HUES64 (cell line): ENCODE measurements at regions not wholly inside any gene's neighbourhood (a gene's known extent, or its start where the extent isn't known, plus 50 kb on each side); places are given as distances from the start of the nearest gene placed in this dataset.
"Not testable (repeated sequence)": the region's sequence is repeated elsewhere in the genome, so short reads cannot be mapped to it uniquely, and the experiment has no call there.

Experiments
- H3K27ac ChIP-seq: 2 replicates; pipeline ENCODE4 v1.7.0; 2013; ENCODE audit warnings: low read depth, low read length, inconsistent platforms
- H3K27me3 ChIP-seq: 2 replicates; pipeline ENCODE4 v1.6.1; 2013; ENCODE audit warnings: mild to moderate bottlenecking, low read length; ENCODE audit not compliant: insufficient read depth
- H3K36me3 ChIP-seq: 2 replicates; pipeline ENCODE4 v1.6.1; 2013; ENCODE audit warnings: mild to moderate bottlenecking, low read length; ENCODE audit not compliant: insufficient read depth
- H3K4me1 ChIP-seq: 2 replicates; pipeline ENCODE4 v1.6.1; 2013; ENCODE audit warnings: mild to moderate bottlenecking, low read length, moderate library complexity; ENCODE audit not compliant: insufficient read depth
- H3K4me3 ChIP-seq: 2 replicates; pipeline ENCODE4 v1.5.1; 2013; ENCODE audit warnings: mild to moderate bottlenecking, low read length, moderate library complexity
- H3K9ac ChIP-seq: 2 replicates; pipeline ENCODE4 v1.6.1; 2013; ENCODE audit warnings: mild to moderate bottlenecking, low read depth, low read length
- H3K9me3 ChIP-seq: 2 replicates; pipeline ENCODE4 v1.6.1; 2013; ENCODE audit warnings: low read depth, low read length; ENCODE audit not compliant: insufficient read depth
- WGBS: fragments of 150-250, 120-280 bp; methylation state at CpG from one replicate; pipeline ENCODE4 v1.1.7; 2013; ENCODE audit warnings: missing lambda C conversion rate; 5-methylcytosine and 5-hydroxymethylcytosine counted together

GRCh38 chr2:215889240-215889969 lies 123.9 kb downstream of the MREG start:
- not testable (repeated sequence) for H3K9ac ChIP-seq, H3K9me3 ChIP-seq, H3K27ac ChIP-seq, H3K4me3 ChIP-seq, H3K27me3 ChIP-seq, H3K4me1 ChIP-seq, H3K36me3 ChIP-seq
- WGBS, result 88% methylated on average over 4 of the region's 4 CpGs

- 97% methylated on average over 2 of the region's 2 CpGs for WGBS
- Histone ChIP-seq H3K9me3 (no peaks in the 10 kb centered on the region), H3K27ac (no peak overlapping the region), H3K9ac (no peak overlapping the region), H3K4me3 (no peak overlapping the region), H3K36me3 (no peaks in the 10 kb centered on the region), H3K27me3 (no peaks in the 10 kb centered on the region), H3K4me1 (no peaks in the 10 kb centered on the region)
Observed at GRCh38 chr2:215888680-215889079, 124.7 kb downstream of the MREG start.

GRCh38 chr2:215887303-215887702 lies 126.0 kb downstream of the MREG start:
- Histone ChIP-seq H3K27ac (no peak overlapping the region), H3K4me1 (no peaks in the 10 kb centered on the region), H3K36me3 (no peaks in the 10 kb centered on the region), H3K27me3 (no peaks in the 10 kb centered on the region), H3K9ac (no peak overlapping the region), H3K9me3 (no peaks in the 10 kb centered on the region), H3K4me3 (no peak overlapping the region)
- 96% methylated on average over 2 of the region's 2 CpGs for WGBS

- H3K36me3 ChIP-seq, result no peaks in the 10 kb centered on the region
- peaks cover 5% of the 10 kb centered on the region; the same call in 1 of the 2 replicates for H3K4me1 ChIP-seq
- no peak overlapping the region for H3K9ac ChIP-seq
- H3K27me3 ChIP-seq, result no peaks in the 10 kb centered on the region
- H3K27ac ChIP-seq, result no peak overlapping the region
- no peak overlapping the region for H3K4me3 ChIP-seq
- no peaks in the 10 kb centered on the region for H3K9me3 ChIP-seq
- WGBS, result 94% methylated on average over 7 of the region's 7 CpGs
Observed at GRCh38 chr2:215886022-215886421, 127.3 kb downstream of the MREG start.

- no peaks in the 10 kb centered on the region for H3K27me3 ChIP-seq
- H3K9me3 ChIP-seq, result no peaks in the 10 kb centered on the region
- H3K4me1 ChIP-seq, result peaks cover 10% of the 10 kb centered on the region; the same call in 1 of the 2 replicates
- H3K4me3 ChIP-seq, result no peak overlapping the region
- no peak overlapping the region for H3K27ac ChIP-seq
- no peak overlapping the region for H3K9ac ChIP-seq
- 92% methylated on average over 2 of the region's 2 CpGs for WGBS
- no peaks in the 10 kb centered on the region for H3K36me3 ChIP-seq
Observed at GRCh38 chr2:215885536-215885935, 127.8 kb downstream of the MREG start.

GRCh38 chr2:215884451-215885087 lies 128.8 kb downstream of the MREG start:
- H3K36me3 ChIP-seq, result no peaks in the 10 kb centered on the region
- H3K27ac ChIP-seq, result no peak overlapping the region
- no peak overlapping the region for H3K4me3 ChIP-seq
- no peaks in the 10 kb centered on the region for H3K27me3 ChIP-seq
- H3K4me1 ChIP-seq, result peaks cover 13% of the 10 kb centered on the region; the same call in 1 of the 2 replicates
- WGBS, result 94% methylated on average over 4 of the region's 4 CpGs
- H3K9me3 ChIP-seq, result no peaks in the 10 kb centered on the region
- no peak overlapping the region for H3K9ac ChIP-seq

GRCh38 chr2:215883799-215884198 lies 129.6 kb downstream of the MREG start:
- Histone ChIP-seq H3K4me3 (no peak overlapping the region), H3K27ac (no peak overlapping the region), H3K36me3 (no peaks in the 10 kb centered on the region), H3K9ac (no peak overlapping the region), H3K27me3 (no peaks in the 10 kb centered on the region), H3K4me1 (peaks cover 13% of the 10 kb centered on the region; the same call in 1 of the 2 replicates), H3K9me3 (no peaks in the 10 kb centered on the region)

- Histone ChIP-seq H3K27me3 (no peaks in the 10 kb centered on the region), H3K9me3 (no peaks in the 10 kb centered on the region), H3K27ac (no peak overlapping the region), H3K4me3 (no peak overlapping the region), H3K36me3 (no peaks in the 10 kb centered on the region), H3K4me1 (peaks cover 13% of the 10 kb centered on the region; the same call in 1 of the 2 replicates), H3K9ac (no peak overlapping the region)
- WGBS, result 95% methylated on average over 2 of the region's 2 CpGs
Observed at GRCh38 chr2:215882689-215883088, 130.7 kb downstream of the MREG start.

- Histone ChIP-seq H3K9me3 (no peaks in the 10 kb centered on the region), H3K4me1 (peaks cover 13% of the 10 kb centered on the region; the same call in 1 of the 2 replicates), H3K4me3 (no peak overlapping the region), H3K27ac (no peak overlapping the region), H3K36me3 (no peaks in the 10 kb centered on the region), H3K9ac (no peak overlapping the region), H3K27me3 (no peaks in the 10 kb centered on the region)
- WGBS, result 90% methylated on average over 2 of the region's 2 CpGs
Observed at GRCh38 chr2:215881582-215881981, 131.8 kb downstream of the MREG start.

- H3K4me3 ChIP-seq, result no peak overlapping the region
- no peaks in the 10 kb centered on the region for H3K27me3 ChIP-seq
- H3K4me1 ChIP-seq, result peaks cover 13% of the 10 kb centered on the region; the same call in 1 of the 2 replicates
- H3K9me3 ChIP-seq, result no peaks in the 10 kb centered on the region
- 67% methylated on average over 4 of the region's 4 CpGs for WGBS
- H3K27ac ChIP-seq, result no peak overlapping the region
- no peak overlapping the region for H3K9ac ChIP-seq
- H3K36me3 ChIP-seq, result no peaks in the 10 kb centered on the region
Observed at GRCh38 chr2:215880970-215881369, 132.4 kb downstream of the MREG start.

- Histone ChIP-seq H3K36me3 (no peaks in the 10 kb centered on the region), H3K4me1 (peaks cover 13% of the 10 kb centered on the region; the same call in 1 of the 2 replicates), H3K27ac (no peak overlapping the region), H3K4me3 (no peak overlapping the region), H3K9me3 (no peaks in the 10 kb centered on the region), H3K27me3 (no peaks in the 10 kb centered on the region), H3K9ac (no peak overlapping the region)
- 88% methylated on average over 7 of the region's 8 CpGs for WGBS
Observed at GRCh38 chr2:215879977-215880940, 133.1 kb downstream of the MREG start.
